Bronchial epithelial cell (primary cell): ENCODE measurements at regions not wholly inside any gene's neighbourhood (a gene's known extent, or its start where the extent isn't known, plus 50 kb on each side); places are given as distances from the start of the nearest gene placed in this dataset.
A peak's percentile ranks its signal among the peaks of the same experiment; 100 is the strongest.

Experiments
- DNase-seq: peaks from one replicate; pipeline ENCODE4 v3.0.0-alpha.2; 2010; ENCODE audit warnings: low read depth
- FAIRE-seq: peaks from 2 replicates; lab custom pipeline; 2011; peaks lifted over from hg19 to GRCh38; lab: Jason Lieb, UNC
- H3K27me3 ChIP-seq: 2 replicates; pipeline ENCODE4 v1.5.1; 2011; ENCODE audit warnings: low read length; ENCODE audit not compliant: control insufficient read depth, insufficient read depth
- H3K36me3 ChIP-seq: 2 replicates; pipeline ENCODE4 v1.5.1; 2011; ENCODE audit warnings: low read length; ENCODE audit not compliant: control insufficient read depth, insufficient read depth
- H3K4me3 ChIP-seq: 2 replicates; pipeline ENCODE4 v1.5.1; 2011; ENCODE audit warnings: mild to moderate bottlenecking, low read depth, low read length, control low read depth
- TF ChIP-seq, protein P1 (sequence below): IDR thresholded peaks from 2 replicates; pipeline ENCODE4 v1.5.1; 2011; ENCODE audit warnings: mild to moderate bottlenecking, moderate library complexity, low read length, control low read depth, inconsistent platforms; ENCODE audit not compliant: insufficient read depth, severe bottlenecking

GRCh38 chr9:105126226-105126625 lies 118.2 kb upstream of the SLC44A1 start:
- DNase-seq (no peak), FAIRE-seq (no peak)
- Histone ChIP-seq H3K4me3 (no peak overlapping the region), H3K27me3 (no peaks in the 10 kb centered on the region), H3K36me3 (no peaks in the 10 kb centered on the region)
- TF ChIP-seq, protein P1, sequence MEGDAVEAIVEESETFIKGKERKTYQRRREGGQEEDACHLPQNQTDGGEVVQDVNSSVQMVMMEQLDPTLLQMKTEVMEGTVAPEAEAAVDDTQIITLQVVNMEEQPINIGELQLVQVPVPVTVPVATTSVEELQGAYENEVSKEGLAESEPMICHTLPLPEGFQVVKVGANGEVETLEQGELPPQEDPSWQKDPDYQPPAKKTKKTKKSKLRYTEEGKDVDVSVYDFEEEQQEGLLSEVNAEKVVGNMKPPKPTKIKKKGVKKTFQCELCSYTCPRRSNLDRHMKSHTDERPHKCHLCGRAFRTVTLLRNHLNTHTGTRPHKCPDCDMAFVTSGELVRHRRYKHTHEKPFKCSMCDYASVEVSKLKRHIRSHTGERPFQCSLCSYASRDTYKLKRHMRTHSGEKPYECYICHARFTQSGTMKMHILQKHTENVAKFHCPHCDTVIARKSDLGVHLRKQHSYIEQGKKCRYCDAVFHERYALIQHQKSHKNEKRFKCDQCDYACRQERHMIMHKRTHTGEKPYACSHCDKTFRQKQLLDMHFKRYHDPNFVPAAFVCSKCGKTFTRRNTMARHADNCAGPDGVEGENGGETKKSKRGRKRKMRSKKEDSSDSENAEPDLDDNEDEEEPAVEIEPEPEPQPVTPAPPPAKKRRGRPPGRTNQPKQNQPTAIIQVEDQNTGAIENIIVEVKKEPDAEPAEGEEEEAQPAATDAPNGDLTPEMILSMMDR, result no peak

GRCh38 chr9:105127863-105128220 lies 116.6 kb upstream of the SLC44A1 start:
- DNase-seq, result peak; percentile 71
- no peaks in the 10 kb centered on the region for H3K27me3 ChIP-seq
- H3K4me3 ChIP-seq, result no peak overlapping the region
- FAIRE-seq, result no peak
- TF ChIP-seq, protein P1, result no peak
- no peaks in the 10 kb centered on the region for H3K36me3 ChIP-seq

- DNase-seq, result no peak
- Histone ChIP-seq H3K36me3 (no peaks in the 10 kb centered on the region), H3K4me3 (no peak overlapping the region), H3K27me3 (no peaks in the 10 kb centered on the region)
- FAIRE-seq, result no peak
- TF ChIP-seq, protein P1, result no peak
Observed at GRCh38 chr9:105128908-105129600, 115.4 kb upstream of the SLC44A1 start.

- no peak for DNase-seq
- H3K27me3 ChIP-seq, result no peaks in the 10 kb centered on the region
- no peak for FAIRE-seq
Observed at GRCh38 chr9:105129731-105130130, 114.7 kb upstream of the SLC44A1 start.

GRCh38 chr9:105131981-105132380 lies 112.5 kb upstream of the SLC44A1 start:
- Histone ChIP-seq H3K36me3 (no peaks in the 10 kb centered on the region), H3K27me3 (no peaks in the 10 kb centered on the region), H3K4me3 (no peak overlapping the region)
- FAIRE-seq (no peak), DNase-seq (no peak)
- TF ChIP-seq, protein P1, result no peak

More at GRCh38 chr9:105129731-105130130, 114.7 kb upstream of the SLC44A1 start:
- H3K36me3 ChIP-seq, result no peaks in the 10 kb centered on the region
- H3K4me3 ChIP-seq, result no peak overlapping the region
- TF ChIP-seq, protein P1, result no peak

DNA sequence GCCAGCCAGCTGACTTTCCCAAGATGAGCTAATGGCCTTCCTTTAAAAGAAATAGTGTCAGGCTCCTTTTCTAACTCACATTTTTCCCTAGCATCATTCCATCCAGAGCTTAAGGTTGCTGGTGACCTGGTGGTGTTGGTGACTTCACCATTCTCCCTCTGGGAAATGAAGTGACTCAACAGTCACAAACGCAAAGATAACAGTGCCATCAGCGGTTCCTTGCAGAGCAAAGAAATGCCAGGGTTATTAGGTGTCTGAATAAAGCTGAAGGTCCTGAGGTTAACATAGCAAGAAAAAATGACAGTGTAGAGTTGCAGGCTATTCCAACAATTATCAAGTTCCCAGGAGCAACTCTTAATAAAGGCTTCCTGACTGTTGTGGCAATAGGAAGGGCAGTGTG lies 111.8 kb upstream of the SLC44A1 start:
- DNase-seq, result no peak
- no peak for FAIRE-seq
- TF ChIP-seq, protein P1, result no peak

More for the DNA sequence above, 111.8 kb upstream of the SLC44A1 start:
- Histone ChIP-seq H3K4me3 (no peak overlapping the region), H3K36me3 (no peaks in the 10 kb centered on the region), H3K27me3 (no peaks in the 10 kb centered on the region)
